Endothelial cell of umbilical vein (primary cell): ENCODE measurements at regions not wholly inside any gene's neighbourhood (a gene's known extent, or its start where the extent isn't known, plus 50 kb on each side); places are given as distances from the start of the nearest gene placed in this dataset.

Experiments used
- BruUV-seq: library from RNA; stranded (reverse); fragments of 400-500 nt; replicated peaks from 2 replicates; lab custom pipeline; 2021; lab: Mats Ljungman, UMichigan
- CTCF ChIA-PET: fragments of 300-600, 350-600 bp; sonication (Branson Sonifier 250); formaldehyde crosslinking; loops from one replicate; lab custom pipeline; 2021; ENCODE audit warnings: antibody characterized with exemption, inconsistent platforms; lab: Charles Lee
- POLR2A ChIA-PET: fragments of 300-600, 350-600 bp; sonication (Branson Sonifier 250); formaldehyde crosslinking; loops from one replicate; lab custom pipeline; 2021; ENCODE audit warnings: antibody characterized with exemption, inconsistent platforms; lab: Charles Lee
- DNase-seq: peaks from one replicate; pipeline ENCODE4 v3.0.0-alpha.2; 2011; ENCODE audit warnings: low read depth, low spot score
- FAIRE-seq: peaks from 2 replicates; lab custom pipeline; 2011; peaks lifted over from hg19 to GRCh38; lab: Jason Lieb, UNC
- H2AFZ ChIP-seq: 2 replicates; pipeline ENCODE4 v1.6.0; 2012; ENCODE audit warnings: low read depth, low read length, control low read depth, inconsistent platforms
- H3K27ac ChIP-seq: 2 replicates; pipeline ENCODE4 v1.5.1; 2011; ENCODE audit warnings: low read depth, mild to moderate bottlenecking, control low read depth, low read length, moderate library complexity; ENCODE audit not compliant: insufficient read depth
- H3K27me3 ChIP-seq, 2 experiments: 2 replicates each; pipeline versions ENCODE4 v1.6.0 to v1.6.1; 2011; ENCODE audit warnings: low read length in 2 of 2, mixed read lengths in 1 of 2; ENCODE audit not compliant: control insufficient read depth in 2 of 2, insufficient read depth in 2 of 2
- H3K36me3 ChIP-seq, 2 experiments: 2 replicates in 1 of 2; 3 replicates in 1 of 2; pipeline ENCODE4 v1.5.1; 2011; ENCODE audit warnings: low read length in 2 of 2, mild to moderate bottlenecking in 1 of 2, moderate library complexity in 1 of 2; ENCODE audit not compliant: control insufficient read depth in 2 of 2, insufficient read depth in 2 of 2; ENCODE audit errors: extremely low read depth in 1 of 2
- H3K4me1 ChIP-seq: 3 replicates; pipeline ENCODE4 v1.5.1; 2011; ENCODE audit warnings: mild to moderate bottlenecking, low read length; ENCODE audit not compliant: control insufficient read depth, insufficient read depth; ENCODE audit errors: extremely low read depth
- H3K4me2 ChIP-seq: 2 replicates; pipeline ENCODE4 v1.6.1; 2011; ENCODE audit warnings: low read length, control low read depth, mixed read lengths; ENCODE audit not compliant: insufficient read depth
- H3K4me3 ChIP-seq, 3 experiments: fragments of 200-600 bp in 1 of 3; sonication (generic), shearing (Covaris generic) in 1 of 3; replicated peaks in 1 of 3; 2 replicates each; pipeline ENCODE4 v1.5.1; 2011 to 2016; ENCODE audit warnings: control low read depth in 3 of 3, low read length in 3 of 3, mild to moderate bottlenecking in 2 of 3, inconsistent platforms in 1 of 3, low read depth in 1 of 3, moderate library complexity in 1 of 3; ENCODE audit not compliant: insufficient read depth in 1 of 3
- H3K79me2 ChIP-seq: 2 replicates; pipeline ENCODE4 v1.6.0; 2012; ENCODE audit warnings: low read length, inconsistent platforms; ENCODE audit not compliant: control insufficient read depth, insufficient read depth
- H3K9ac ChIP-seq: replicated peaks from 2 replicates; pipeline ENCODE3; 2011; ENCODE audit warnings: low read length, control low read depth; ENCODE audit not compliant: insufficient read depth; ENCODE audit errors: extremely low read depth
- H3K9me1 ChIP-seq: replicated peaks from 3 replicates; pipeline ENCODE4 v1.6.0; 2011; ENCODE audit warnings: mild to moderate bottlenecking, low read length; ENCODE audit not compliant: control insufficient read depth, insufficient read depth; ENCODE audit errors: extremely low read depth
- H3K9me3 ChIP-seq: replicated peaks from 2 replicates; pipeline ENCODE4 v1.5.1; 2012; ENCODE audit warnings: low read length, inconsistent platforms; ENCODE audit not compliant: control insufficient read depth, insufficient read depth
- H4K20me1 ChIP-seq: replicated peaks from 2 replicates; pipeline ENCODE3; 2011; ENCODE audit warnings: mild to moderate bottlenecking, low read length; ENCODE audit not compliant: control insufficient read depth, insufficient read depth; ENCODE audit errors: extremely low read depth
- EZH2 ChIP-seq: IDR thresholded peaks from 2 replicates; pipeline ENCODE4 v1.6.1; 2012; ENCODE audit warnings: borderline replicate concordance, low read depth, mild to moderate bottlenecking, moderate library complexity, low read length, inconsistent platforms; ENCODE audit not compliant: severe bottlenecking
- FOS ChIP-seq: IDR thresholded peaks from 2 replicates; pipeline ENCODE4 v1.6.1; 2011; ENCODE audit warnings: mild to moderate bottlenecking, low read length, moderate library complexity, borderline replicate concordance; ENCODE audit not compliant: insufficient read depth
- GATA2 ChIP-seq: IDR thresholded peaks from 2 replicates; pipeline ENCODE4 v1.7.0; 2011; ENCODE audit warnings: low read depth, mild to moderate bottlenecking, moderate library complexity, mixed read lengths, low read length; ENCODE audit not compliant: insufficient read length, insufficient read depth
- JUN ChIP-seq: IDR thresholded peaks from 2 replicates; pipeline ENCODE4 v1.6.1; 2011; ENCODE audit warnings: borderline replicate concordance, low read depth; ENCODE audit not compliant: insufficient read length, insufficient read depth
- MYC ChIP-seq: IDR thresholded peaks from one replicate; pipeline ENCODE4 v1.6.1; 2011; ENCODE audit warnings: mild to moderate bottlenecking, low read depth, low read length
- POLR2A ChIP-seq: IDR thresholded peaks from 2 replicates; pipeline ENCODE4 v1.6.1; 2012; ENCODE audit warnings: low read depth, mild to moderate bottlenecking, control low read depth, low read length
- POLR2AphosphoS5 ChIP-seq: IDR thresholded peaks from 2 replicates; pipeline ENCODE4 v1.6.1; 2012; ENCODE audit warnings: low read depth, mild to moderate bottlenecking, control low read depth, low read length, moderate library complexity; ENCODE audit not compliant: insufficient read depth
- dilution Hi-C: fragments of 300-500 bp; cut with MboI; formaldehyde crosslinking; loops from one replicate; pipeline ENCODE4 v1.15.0; 2019; ENCODE audit warnings: low sequenced_read_pairs; ENCODE audit not compliant: extremely low pct_ligation_motif_present
- intact Hi-C: fragments of 100-400 bp; cut with micrococcal nuclease; formaldehyde crosslinking; loops from one replicate; pipeline ENCODE4 v1.10.0; 2022
- TF ChIP-seq, protein P1 (sequence below): IDR thresholded peaks from 2 replicates; pipeline ENCODE4 v1.6.1; 2011; ENCODE audit not compliant: insufficient read depth, insufficient read length
- TF ChIP-seq, protein P2 (sequence below), 2 donors: IDR thresholded peaks; 1 replicate in 1 of 2; 2 replicates in 1 of 2; pipeline ENCODE4 v1.5.1; 2011; ENCODE audit warnings: low read length in 2 of 2, mild to moderate bottlenecking in 2 of 2, moderate library complexity in 2 of 2, control low read depth in 1 of 2, inconsistent platforms in 1 of 2, low read depth in 1 of 2; ENCODE audit not compliant: insufficient read depth in 1 of 2; ENCODE audit errors: extremely low read depth in 1 of 2

DNA sequence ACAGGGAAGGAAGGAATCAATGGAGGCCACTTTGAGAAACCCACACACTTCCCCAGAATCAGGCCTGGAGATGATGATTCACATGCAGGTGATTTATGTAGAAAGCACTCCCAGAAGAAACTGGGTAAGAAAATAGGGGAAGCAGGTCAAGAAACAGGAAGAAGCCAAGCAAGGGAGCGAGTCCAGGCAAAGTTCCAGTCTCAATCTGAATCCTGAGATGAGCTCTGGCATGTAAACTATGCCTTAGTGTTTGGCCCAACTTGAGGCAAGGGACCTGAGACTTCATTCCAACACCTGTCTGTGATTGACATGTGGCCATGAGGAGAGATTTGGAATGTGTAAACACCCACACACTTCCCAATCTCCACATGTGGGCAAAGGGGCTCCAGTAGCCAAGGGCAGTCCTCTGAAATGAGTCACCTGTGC is 61.6 kb upstream of the CTNNB1 start:
- Histone ChIP-seq H3K4me2 (no peak overlapping the region), H3K9me3 (no peaks in the 10 kb centered on the region), H3K4me1 (no peaks in the 10 kb centered on the region), H3K79me2 (no peaks in the 10 kb centered on the region), H4K20me1 (no peaks in the 10 kb centered on the region), H3K27ac (no peak overlapping the region), H3K9ac (no peak overlapping the region), H3K36me3 (no peaks in the 10 kb centered on the region), H2AFZ (no peak overlapping the region), H3K27me3 (peaks cover 1 to 6% of the 10 kb centered on the region in 2 experiments), H3K9me1 (no peaks in the 10 kb centered on the region), H3K4me3 (no peak overlapping the region)
- ChIA-PET POLR2A (no interaction called here), CTCF (no interaction called here)
- dilution Hi-C loops (no loop called here), intact Hi-C loops (no loop called here)
- DNase-seq = no peak
- no peak for FAIRE-seq
- no TSS peak for BruUV-seq
- TF ChIP-seq EZH2 = no peak
- TF ChIP-seq GATA2 = no peak
- TF ChIP-seq POLR2AphosphoS5 = no peak
- no peak for TF ChIP-seq JUN
- no peak for TF ChIP-seq MYC
- TF ChIP-seq POLR2A = no peak
- TF ChIP-seq, protein P1, sequence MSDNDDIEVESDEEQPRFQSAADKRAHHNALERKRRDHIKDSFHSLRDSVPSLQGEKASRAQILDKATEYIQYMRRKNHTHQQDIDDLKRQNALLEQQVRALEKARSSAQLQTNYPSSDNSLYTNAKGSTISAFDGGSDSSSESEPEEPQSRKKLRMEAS = no peak
- TF ChIP-seq FOS = no peak
- TF ChIP-seq, protein P2, sequence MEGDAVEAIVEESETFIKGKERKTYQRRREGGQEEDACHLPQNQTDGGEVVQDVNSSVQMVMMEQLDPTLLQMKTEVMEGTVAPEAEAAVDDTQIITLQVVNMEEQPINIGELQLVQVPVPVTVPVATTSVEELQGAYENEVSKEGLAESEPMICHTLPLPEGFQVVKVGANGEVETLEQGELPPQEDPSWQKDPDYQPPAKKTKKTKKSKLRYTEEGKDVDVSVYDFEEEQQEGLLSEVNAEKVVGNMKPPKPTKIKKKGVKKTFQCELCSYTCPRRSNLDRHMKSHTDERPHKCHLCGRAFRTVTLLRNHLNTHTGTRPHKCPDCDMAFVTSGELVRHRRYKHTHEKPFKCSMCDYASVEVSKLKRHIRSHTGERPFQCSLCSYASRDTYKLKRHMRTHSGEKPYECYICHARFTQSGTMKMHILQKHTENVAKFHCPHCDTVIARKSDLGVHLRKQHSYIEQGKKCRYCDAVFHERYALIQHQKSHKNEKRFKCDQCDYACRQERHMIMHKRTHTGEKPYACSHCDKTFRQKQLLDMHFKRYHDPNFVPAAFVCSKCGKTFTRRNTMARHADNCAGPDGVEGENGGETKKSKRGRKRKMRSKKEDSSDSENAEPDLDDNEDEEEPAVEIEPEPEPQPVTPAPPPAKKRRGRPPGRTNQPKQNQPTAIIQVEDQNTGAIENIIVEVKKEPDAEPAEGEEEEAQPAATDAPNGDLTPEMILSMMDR (IDR thresholded peaks at IDR 0.05; ENCODE audit: extremely low read depth in 1 of 2, insufficient read depth in 1 of 2, low read depth in 1 of 2, low read length in 2 of 2) = no peak
